NCI-H187 treated with DMSO at 0.1 percent for 48 hours (cell line): ENCODE measurements at regions not wholly inside any gene's neighbourhood (a gene's known extent, or its start where the extent isn't known, plus 50 kb on each side); places are given as distances from the start of the nearest gene placed in this dataset.

Experiments
- DNase-seq: peaks from one replicate; lab custom pipeline; 2025; lab: John Stamatoyannopoulos, UW

- DNase-seq: no peak
These were observed 107.0 kb upstream of the EYS start for GRCh38 chr6:65814071-65814470.

GRCh38 chr6:65803186-65803585 lies 96.2 kb upstream of the EYS start:
- no peak for DNase-seq

GRCh38 chr6:65799389-65799788 lies 92.4 kb upstream of the EYS start:
- no peak for DNase-seq

- no peak for DNase-seq
These were observed 91.4 kb upstream of the EYS start for GRCh38 chr6:65798280-65799014.

GRCh38 chr6:65790666-65791065 lies 83.6 kb upstream of the EYS start:
- DNase-seq: no peak

- DNase-seq: no peak
These were observed 80.8 kb upstream of the EYS start for GRCh38 chr6:65787787-65788186.

- DNase-seq: no peak
These were observed 79.8 kb upstream of the EYS start for GRCh38 chr6:65786815-65787214.

- DNase-seq: no peak
These were observed 73.7 kb upstream of the EYS start for GRCh38 chr6:65780691-65781090.

- no peak for DNase-seq
These were observed 69.3 kb upstream of the EYS start for GRCh38 chr6:65776332-65776731.

- DNase-seq: no peak
These were observed 64.9 kb upstream of the EYS start for GRCh38 chr6:65771946-65772345.

- no peak for DNase-seq
These were observed 54.9 kb upstream of the EYS start for GRCh38 chr6:65761890-65762289.

- no peak for DNase-seq
These were observed 53.3 kb upstream of the EYS start for GRCh38 chr6:65760285-65760684.
